ENCODE measurements at regions not wholly inside any gene's neighbourhood (a gene's known extent, or its start where the extent isn't known, plus 50 kb on each side); places are given as distances from the start of the nearest gene placed in this dataset.

GRCh38 chr10:2222631-2223030, 485.3 kb upstream of the ADARB2 start:
- TF ChIP-seq, protein P1, sequence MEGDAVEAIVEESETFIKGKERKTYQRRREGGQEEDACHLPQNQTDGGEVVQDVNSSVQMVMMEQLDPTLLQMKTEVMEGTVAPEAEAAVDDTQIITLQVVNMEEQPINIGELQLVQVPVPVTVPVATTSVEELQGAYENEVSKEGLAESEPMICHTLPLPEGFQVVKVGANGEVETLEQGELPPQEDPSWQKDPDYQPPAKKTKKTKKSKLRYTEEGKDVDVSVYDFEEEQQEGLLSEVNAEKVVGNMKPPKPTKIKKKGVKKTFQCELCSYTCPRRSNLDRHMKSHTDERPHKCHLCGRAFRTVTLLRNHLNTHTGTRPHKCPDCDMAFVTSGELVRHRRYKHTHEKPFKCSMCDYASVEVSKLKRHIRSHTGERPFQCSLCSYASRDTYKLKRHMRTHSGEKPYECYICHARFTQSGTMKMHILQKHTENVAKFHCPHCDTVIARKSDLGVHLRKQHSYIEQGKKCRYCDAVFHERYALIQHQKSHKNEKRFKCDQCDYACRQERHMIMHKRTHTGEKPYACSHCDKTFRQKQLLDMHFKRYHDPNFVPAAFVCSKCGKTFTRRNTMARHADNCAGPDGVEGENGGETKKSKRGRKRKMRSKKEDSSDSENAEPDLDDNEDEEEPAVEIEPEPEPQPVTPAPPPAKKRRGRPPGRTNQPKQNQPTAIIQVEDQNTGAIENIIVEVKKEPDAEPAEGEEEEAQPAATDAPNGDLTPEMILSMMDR (IDR thresholded peaks at IDR 0.05) = no peak
- no peak for TF ChIP-seq POLR2A (IDR thresholded peaks at IDR 0.05)
